ENCODE measurements at regions not wholly inside any gene's neighbourhood (a gene's known extent, or its start where the extent isn't known, plus 50 kb on each side); places are given as distances from the start of the nearest gene placed in this dataset.
"Not testable (repeated sequence)": the region's sequence is repeated elsewhere in the genome, so short reads cannot be mapped to it uniquely, and the experiment has no call there.

DNA sequence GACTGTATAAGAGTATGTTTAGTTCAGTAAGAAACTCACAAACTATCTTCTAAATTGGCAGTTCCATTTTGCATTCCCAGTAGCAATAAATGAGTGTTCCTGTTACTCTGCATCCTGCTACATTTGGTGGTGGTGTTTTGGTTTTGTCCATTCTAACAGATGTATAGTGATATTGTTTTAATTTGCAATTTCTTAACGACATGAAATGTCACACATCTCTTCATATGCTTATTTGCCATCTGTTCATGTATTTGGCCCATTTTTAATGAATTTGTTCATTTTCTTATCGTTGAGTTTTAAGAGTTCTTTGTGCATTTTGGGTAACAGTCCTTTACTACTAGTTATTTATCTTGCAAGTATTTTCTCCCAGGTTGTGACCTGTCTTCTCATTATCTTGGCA lies 232.2 kb downstream of the TMA16 start:
- H3K9me3 ChIP-seq, result peaks cover 0 to 21% (median 14%) of the 10 kb centered on the region in 4 donors
- DNase-seq, result no peak
- H3K4me3 ChIP-seq, result no peak overlapping the region
- H3K36me3 ChIP-seq, result no peaks in the 10 kb centered on the region
- intact Hi-C loops (cut with DNase I; ENCODE audit: low total_unique reads), result no loop called here
- no peaks in the 10 kb centered on the region for H3K27me3 ChIP-seq
- no peaks in the 10 kb centered on the region for H3K4me1 ChIP-seq
- no peak overlapping the region for H3K27ac ChIP-seq
- WGBS, 5 donors, result 61 to 75% (median 71%) methylated on average over 2 of the region's 2 CpGs
- TF ChIP-seq POLR2A (IDR thresholded peaks at IDR 0.05) (no peak), POLR2AphosphoS5 (IDR thresholded peaks at IDR 0.05) (no peak), EP300 (IDR thresholded peaks at IDR 0.05) (no peak)
- TF ChIP-seq, protein P1, sequence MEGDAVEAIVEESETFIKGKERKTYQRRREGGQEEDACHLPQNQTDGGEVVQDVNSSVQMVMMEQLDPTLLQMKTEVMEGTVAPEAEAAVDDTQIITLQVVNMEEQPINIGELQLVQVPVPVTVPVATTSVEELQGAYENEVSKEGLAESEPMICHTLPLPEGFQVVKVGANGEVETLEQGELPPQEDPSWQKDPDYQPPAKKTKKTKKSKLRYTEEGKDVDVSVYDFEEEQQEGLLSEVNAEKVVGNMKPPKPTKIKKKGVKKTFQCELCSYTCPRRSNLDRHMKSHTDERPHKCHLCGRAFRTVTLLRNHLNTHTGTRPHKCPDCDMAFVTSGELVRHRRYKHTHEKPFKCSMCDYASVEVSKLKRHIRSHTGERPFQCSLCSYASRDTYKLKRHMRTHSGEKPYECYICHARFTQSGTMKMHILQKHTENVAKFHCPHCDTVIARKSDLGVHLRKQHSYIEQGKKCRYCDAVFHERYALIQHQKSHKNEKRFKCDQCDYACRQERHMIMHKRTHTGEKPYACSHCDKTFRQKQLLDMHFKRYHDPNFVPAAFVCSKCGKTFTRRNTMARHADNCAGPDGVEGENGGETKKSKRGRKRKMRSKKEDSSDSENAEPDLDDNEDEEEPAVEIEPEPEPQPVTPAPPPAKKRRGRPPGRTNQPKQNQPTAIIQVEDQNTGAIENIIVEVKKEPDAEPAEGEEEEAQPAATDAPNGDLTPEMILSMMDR (IDR thresholded peaks at IDR 0.05), result no peak

DNA sequence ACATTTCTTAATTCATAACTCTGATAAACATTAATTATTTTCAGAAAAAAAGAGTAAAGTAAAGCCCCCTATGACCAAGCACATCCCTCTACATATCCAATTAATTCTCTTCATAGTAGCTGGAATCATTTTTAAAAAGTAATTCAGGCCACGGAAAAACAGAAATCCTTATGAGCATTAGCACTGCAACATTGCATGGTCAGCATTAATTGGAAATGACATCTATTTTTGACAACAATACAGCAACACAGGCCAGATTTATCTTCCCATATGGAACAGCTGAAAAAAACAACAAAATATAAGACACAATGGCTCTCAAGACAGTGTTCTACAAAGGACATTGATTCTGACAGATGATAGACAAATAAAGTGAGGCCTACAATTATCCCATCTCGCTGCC lies 236.6 kb downstream of the TMA16 start:
- WGBS, 5 donors, result 71 to 84% (median 76%) methylated on average over 2 of the region's 2 CpGs
- no peak overlapping the region for H3K27ac ChIP-seq
- intact Hi-C loops (cut with DNase I; ENCODE audit: low total_unique reads), result no loop called here
- H3K36me3 ChIP-seq, result no peaks in the 10 kb centered on the region
- no peak for DNase-seq
- no peak overlapping the region for H3K4me3 ChIP-seq
- no peak for TF ChIP-seq EP300 (IDR thresholded peaks at IDR 0.05)
- TF ChIP-seq POLR2A (IDR thresholded peaks at IDR 0.05), result no peak
- TF ChIP-seq, protein P1 (IDR thresholded peaks at IDR 0.05), result no peak
- no peak for TF ChIP-seq POLR2AphosphoS5 (IDR thresholded peaks at IDR 0.05)
- no peaks in the 10 kb centered on the region for H3K4me1 ChIP-seq
- H3K27me3 ChIP-seq, result no peaks in the 10 kb centered on the region
- H3K9me3 ChIP-seq, result peaks cover 0 to 6% (median 1%) of the 10 kb centered on the region in 4 donors

DNA sequence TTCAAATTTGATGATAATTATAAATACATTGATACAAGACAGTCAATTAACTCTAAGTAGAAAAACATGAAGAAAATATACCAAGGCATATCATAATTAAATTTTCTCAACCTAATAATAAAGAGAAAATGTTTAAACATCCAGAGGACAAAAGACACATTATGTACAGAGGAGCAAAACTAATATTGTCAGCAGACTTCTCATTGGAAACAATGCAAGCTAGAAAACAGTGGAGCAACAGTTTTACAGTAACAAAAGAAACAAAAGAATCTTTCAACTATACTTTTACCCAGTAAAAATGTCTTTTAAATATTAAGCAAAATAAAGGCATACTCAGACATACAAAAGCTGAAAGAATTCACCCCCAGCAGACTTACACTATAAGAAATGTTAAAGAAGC lies 238.0 kb downstream of the TMA16 start:
- H3K36me3 ChIP-seq, result no peaks in the 10 kb centered on the region
- H3K27ac ChIP-seq, result no peak overlapping the region
- TF ChIP-seq POLR2A (IDR thresholded peaks at IDR 0.05) (no peak), POLR2AphosphoS5 (IDR thresholded peaks at IDR 0.05) (no peak), EP300 (IDR thresholded peaks at IDR 0.05) (no peak)
- TF ChIP-seq, protein P1 (IDR thresholded peaks at IDR 0.05), result no peak
- H3K4me3 ChIP-seq, result no peak overlapping the region
- peaks cover 0 to 4% (median 0%) of the 10 kb centered on the region in 4 donors for H3K9me3 ChIP-seq
- H3K27me3 ChIP-seq, result no peaks in the 10 kb centered on the region
- DNase-seq, result no peak
- intact Hi-C loops (cut with DNase I; ENCODE audit: low total_unique reads), result no loop called here
- no peaks in the 10 kb centered on the region for H3K4me1 ChIP-seq

DNA sequence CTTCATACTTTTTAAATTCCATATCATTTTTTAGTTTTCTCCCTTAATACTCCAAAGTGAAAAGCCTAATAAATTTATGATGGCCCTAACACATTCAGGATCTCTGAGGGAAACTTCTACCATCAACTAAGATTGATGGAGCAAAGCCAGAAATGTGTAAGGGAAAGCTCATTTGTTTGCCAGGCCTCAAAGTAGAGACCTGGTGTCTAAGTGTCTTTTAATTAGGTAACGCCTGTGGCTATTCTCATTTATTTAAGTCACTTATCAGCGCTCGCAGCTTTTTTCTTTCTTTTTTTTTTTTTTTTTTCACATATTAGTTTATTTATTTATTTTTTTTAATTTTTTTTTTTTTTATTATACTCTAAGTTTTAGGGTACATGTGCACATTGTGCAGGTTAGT lies 242.4 kb downstream of the TMA16 start:
- Histone ChIP-seq H3K4me3 (no peak overlapping the region), H3K9me3 (no peaks in the 10 kb centered on the region), H3K36me3 (no peaks in the 10 kb centered on the region), H3K27me3 (no peaks in the 10 kb centered on the region), H3K4me1 (no peaks in the 10 kb centered on the region), H3K27ac (no peak overlapping the region)
- intact Hi-C loops (cut with DNase I; ENCODE audit: low total_unique reads), result no loop called here
- WGBS, 5 donors, result 68 to 94% (median 84%) methylated on average over 3 of the region's 3 CpGs
- no peak for DNase-seq
- TF ChIP-seq, protein P1 (IDR thresholded peaks at IDR 0.05), result no peak
- no peak for TF ChIP-seq POLR2AphosphoS5 (IDR thresholded peaks at IDR 0.05)
- no peak for TF ChIP-seq POLR2A (IDR thresholded peaks at IDR 0.05)
- no peak for TF ChIP-seq EP300 (IDR thresholded peaks at IDR 0.05)

DNA sequence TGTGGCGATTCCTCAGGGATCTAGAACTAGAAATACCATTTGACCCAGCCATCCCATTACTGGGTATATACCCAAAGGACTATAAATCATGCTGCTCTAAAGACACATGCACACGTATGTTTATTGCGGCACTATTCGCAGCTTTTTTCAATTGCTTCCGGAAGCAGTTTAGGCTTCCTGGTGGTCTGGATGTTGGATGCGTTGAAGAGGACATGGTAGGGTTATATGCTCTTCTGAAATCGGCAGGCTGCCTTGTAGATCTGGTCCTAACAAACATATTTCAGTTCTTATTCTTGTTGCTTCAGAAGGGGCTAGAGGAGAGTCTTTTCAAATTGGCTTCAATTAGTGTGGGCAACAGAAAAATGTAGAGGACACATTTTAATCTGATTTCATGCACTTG lies 243.4 kb downstream of the TMA16 start:
- not testable (repeated sequence) for H3K4me1 ChIP-seq

More for the DNA sequence above, 243.4 kb downstream of the TMA16 start:
- H3K27ac ChIP-seq; H3K4me3 ChIP-seq; intact Hi-C loops (cut with DNase I; ENCODE audit: low total_unique reads); DNase-seq; H3K9me3 ChIP-seq; H3K27me3 ChIP-seq; H3K36me3 ChIP-seq: not testable (repeated sequence)
- 84 to 97% (median 90%) methylated on average over 5 to 6 of the region's 7 CpGs for WGBS, 5 donors

All from stomach (tissue), 8 donors.